HCT116 (cell line): ENCODE measurements at regions not wholly inside any gene's neighbourhood (a gene's known extent, or its start where the extent isn't known, plus 50 kb on each side); places are given as distances from the start of the nearest gene placed in this dataset.

ENCODE experiments used
- ATAC-seq: fragments of 200-7000 bp; cut with Tn5 transposase; 2 replicates; pipeline ENCODE4 v1.9.1; 2020; ENCODE audit warnings: mild to moderate bottlenecking, moderate library complexity
- BruUV-seq: library from RNA; stranded (reverse); fragments of 400-500 nt; replicated peaks from 2 replicates; lab custom pipeline; 2021; lab: Mats Ljungman, UMichigan
- CTCF ChIA-PET: fragments of 300-600 bp; sonication (Branson Sonifier 250); formaldehyde crosslinking; loops from one replicate; lab custom pipeline; 2021; ENCODE audit warnings: antibody characterized with exemption; lab: Charles Lee
- POLR2A ChIA-PET: fragments of 300-600, 350-600 bp; sonication (Branson Sonifier 250); formaldehyde crosslinking; loops from one replicate; lab custom pipeline; 2021; ENCODE audit warnings: antibody characterized with exemption; lab: Charles Lee
- RAD21 ChIA-PET, 2 experiments: fragments of 300-600 bp; sonication (Branson Sonifier 250); formaldehyde crosslinking; loops; one replicate each; lab custom pipeline; 2023; ENCODE audit warnings: low total read pairs in 2 of 2; ENCODE audit not compliant: uncharacterized antibody in 2 of 2, unreplicated experiment in 2 of 2, low non-redundant PET in 1 of 2; lab: Charles Lee
- DNase-seq: peaks from one replicate; pipeline ENCODE4 v3.0.0-alpha.2; 2010; ENCODE audit warnings: low read depth, low spot score
- H2AFZ ChIP-seq: fragments of 200-600 bp; shearing (Covaris generic), sonication (generic); 2 replicates; pipeline ENCODE4 v1.6.1; 2017; ENCODE audit warnings: low read depth, mixed run types, mixed read lengths, antibody characterized with exemption, low read length; ENCODE audit not compliant: poor library complexity, severe bottlenecking
- H3K27ac ChIP-seq: 2 replicates; pipeline ENCODE4 v1.5.1; 2012; ENCODE audit warnings: low read depth, low read length
- H3K27me3 ChIP-seq: fragments of 200-600 bp; sonication (generic); 2 replicates; pipeline ENCODE4 v1.6.1; 2016; ENCODE audit warnings: mixed run types, low read length, mixed read lengths; ENCODE audit not compliant: insufficient read depth
- H3K36me3 ChIP-seq, 2 experiments: fragments of 200-500 bp in 1 of 2; fragments of 200-600 bp in 1 of 2; sonication (Bioruptor generic) in 1 of 2; sonication (generic) in 1 of 2; 2 replicates each; pipeline versions ENCODE4 v1.5.1 to v1.6.1; 2014 to 2016; ENCODE audit warnings: low read length in 2 of 2, inconsistent platforms in 1 of 2, mixed read lengths in 1 of 2, mixed run types in 1 of 2; ENCODE audit not compliant: insufficient read depth in 2 of 2, control insufficient read depth in 1 of 2
- H3K4me1 ChIP-seq, 2 experiments: fragments of 200-600 bp in 1 of 2; sonication (generic) in 1 of 2; 2 replicates each; pipeline versions ENCODE4 v1.5.1 to v1.6.1; 2012 to 2017; ENCODE audit warnings: low read length in 2 of 2, inconsistent platforms in 1 of 2, mild to moderate bottlenecking in 1 of 2, mixed read lengths in 1 of 2, mixed run types in 1 of 2, moderate library complexity in 1 of 2; ENCODE audit not compliant: insufficient read depth in 2 of 2, control insufficient read depth in 1 of 2
- H3K4me2 ChIP-seq: fragments of 200-600 bp; sonication (generic); 2 replicates; pipeline ENCODE4 v1.6.1; 2017; ENCODE audit warnings: mixed run types, low read length, mixed read lengths
- H3K4me3 ChIP-seq, 2 experiments: fragments of 200-600 bp in 1 of 2; sonication (generic) in 1 of 2; replicated peaks in 1 of 2; 2 replicates each; pipeline ENCODE4 v1.5.1; 2011 to 2016; ENCODE audit warnings: low read length in 2 of 2, control low read depth in 1 of 2, low read depth in 1 of 2, mild to moderate bottlenecking in 1 of 2, mixed read lengths in 1 of 2, mixed run types in 1 of 2
- H3K79me2 ChIP-seq: fragments of 200-600 bp; sonication (generic); 2 replicates; pipeline ENCODE4 v1.6.1; 2017; ENCODE audit warnings: mild to moderate bottlenecking, mixed run types, low read length, moderate library complexity, mixed read lengths; ENCODE audit not compliant: insufficient read depth
- H3K9ac ChIP-seq: fragments of 200-600 bp; sonication (generic); 2 replicates; pipeline ENCODE4 v1.6.1; 2016; ENCODE audit warnings: low read length, mixed read lengths
- H3K9me2 ChIP-seq: fragments of 200-600 bp; sonication (generic), shearing (Covaris generic); 2 replicates; pipeline ENCODE4 v1.6.1; 2017; ENCODE audit warnings: mixed run types, mild to moderate bottlenecking, moderate library complexity; ENCODE audit not compliant: insufficient read depth
- H3K9me3 ChIP-seq, 2 experiments: fragments of 200-500 bp in 1 of 2; fragments of 200-600 bp in 1 of 2; sonication (Bioruptor generic) in 1 of 2; sonication (generic) in 1 of 2; 2 replicates each; pipeline ENCODE4 v1.6.1; 2014 to 2017; ENCODE audit warnings: low read length in 2 of 2, mixed read lengths in 2 of 2, inconsistent platforms in 1 of 2, low read depth in 1 of 2, mild to moderate bottlenecking in 1 of 2, mixed run types in 1 of 2, moderate library complexity in 1 of 2; ENCODE audit not compliant: control insufficient read depth in 1 of 2, insufficient read depth in 1 of 2
- H4K20me1 ChIP-seq: fragments of 200-600 bp; sonication (generic), shearing (Covaris generic); 2 replicates; pipeline ENCODE4 v1.6.1; 2017; ENCODE audit warnings: mixed run types, mild to moderate bottlenecking, moderate library complexity; ENCODE audit not compliant: insufficient read depth
- CEBPB ChIP-seq: IDR thresholded peaks from 2 replicates; pipeline ENCODE4 v1.6.1; 2012; ENCODE audit warnings: low read depth
- EGR1 ChIP-seq: IDR thresholded peaks from 2 replicates; pipeline ENCODE4 v1.6.1; 2012; ENCODE audit warnings: low read depth
- ELF1 ChIP-seq: IDR thresholded peaks from 2 replicates; pipeline ENCODE4 v1.6.1; 2012; ENCODE audit warnings: low read depth, borderline replicate concordance
- EZH2 ChIP-seq: fragments of 200-600 bp; sonication (generic); IDR thresholded peaks from 2 replicates; pipeline ENCODE4 v1.6.1; 2017; ENCODE audit warnings: antibody characterized with exemption, mixed run types
- EZH2phosphoT487 ChIP-seq: fragments of 200-600 bp; IDR thresholded peaks from 2 replicates; pipeline ENCODE4 v1.6.1; 2018; ENCODE audit warnings: antibody characterized with exemption, borderline replicate concordance
- FOSL1 ChIP-seq: IDR thresholded peaks from 2 replicates; pipeline ENCODE4 v1.6.1; 2012; ENCODE audit warnings: low read depth
- JUND ChIP-seq: IDR thresholded peaks from 2 replicates; pipeline ENCODE4 v1.6.1; 2012
- POLR2A ChIP-seq: IDR thresholded peaks from 2 replicates; pipeline ENCODE4 v1.7.0; 2011; ENCODE audit warnings: borderline replicate concordance; ENCODE audit not compliant: insufficient read depth, insufficient read length; ENCODE audit errors: extremely low read depth
- POLR2AphosphoS5 ChIP-seq: IDR thresholded peaks from 2 replicates; pipeline ENCODE4 v1.6.1; 2011; ENCODE audit warnings: mild to moderate bottlenecking, low read depth, low read length, moderate library complexity
- RAD21 ChIP-seq: IDR thresholded peaks from 2 replicates; pipeline ENCODE4 v1.6.1; 2012; ENCODE audit warnings: low read depth, mild to moderate bottlenecking
- SIN3A ChIP-seq: IDR thresholded peaks from 2 replicates; pipeline ENCODE4 v1.6.1; 2012; ENCODE audit warnings: low read depth
- SP1 ChIP-seq: IDR thresholded peaks from 2 replicates; pipeline ENCODE4 v1.6.1; 2012; ENCODE audit warnings: low read depth
- SRF ChIP-seq: IDR thresholded peaks from 2 replicates; pipeline ENCODE4 v1.6.1; 2012; ENCODE audit warnings: low read depth
- TCF7L2 ChIP-seq: IDR thresholded peaks from 2 replicates; pipeline ENCODE4 v1.7.0; 2011; ENCODE audit warnings: borderline replicate concordance, inconsistent platforms; ENCODE audit not compliant: insufficient read depth, insufficient read length; ENCODE audit errors: extremely low read depth
- ZFX ChIP-seq: fragments of 450-650 bp; IDR thresholded peaks from 2 replicates; pipeline ENCODE4 v1.6.1; 2017
- ZNF274 ChIP-seq: fragments of 200-500 bp; sonication (Bioruptor generic); IDR thresholded peaks from 2 replicates; pipeline ENCODE4 v1.6.1; 2014; ENCODE audit warnings: mild to moderate bottlenecking, low read depth, low read length, inconsistent platforms
- intact Hi-C: fragments of 100-400 bp; cut with micrococcal nuclease; formaldehyde crosslinking; loops from 2 replicates; pipeline ENCODE4 v1.10.0; 2022
- TF ChIP-seq, protein P1 (sequence below): IDR thresholded peaks from 2 replicates; pipeline ENCODE4 v1.6.1; 2012
- TF ChIP-seq, protein P2 (sequence below): IDR thresholded peaks from 2 replicates; pipeline ENCODE4 v1.6.1; 2011; ENCODE audit warnings: mild to moderate bottlenecking, low read length, moderate library complexity; ENCODE audit not compliant: insufficient replicate concordance; ENCODE audit errors: extremely low read depth
- TF ChIP-seq, protein P3 (sequence below), 3 experiments: fragments of 200-600 bp in 1 of 3; sonication (generic) in 1 of 3; IDR thresholded peaks in 2 of 3; conservative IDR thresholded peaks in 1 of 3; 2 replicates each; pipeline ENCODE4 v1.5.1; 2012 to 2017; ENCODE audit warnings: low read depth in 2 of 3, low read length in 2 of 3, antibody characterized with exemption in 1 of 3, borderline replicate concordance in 1 of 3, control low read depth in 1 of 3, mild to moderate bottlenecking in 1 of 3, mixed read lengths in 1 of 3, mixed run types in 1 of 3, moderate library complexity in 1 of 3; ENCODE audit not compliant: insufficient read depth in 1 of 3

DNA sequence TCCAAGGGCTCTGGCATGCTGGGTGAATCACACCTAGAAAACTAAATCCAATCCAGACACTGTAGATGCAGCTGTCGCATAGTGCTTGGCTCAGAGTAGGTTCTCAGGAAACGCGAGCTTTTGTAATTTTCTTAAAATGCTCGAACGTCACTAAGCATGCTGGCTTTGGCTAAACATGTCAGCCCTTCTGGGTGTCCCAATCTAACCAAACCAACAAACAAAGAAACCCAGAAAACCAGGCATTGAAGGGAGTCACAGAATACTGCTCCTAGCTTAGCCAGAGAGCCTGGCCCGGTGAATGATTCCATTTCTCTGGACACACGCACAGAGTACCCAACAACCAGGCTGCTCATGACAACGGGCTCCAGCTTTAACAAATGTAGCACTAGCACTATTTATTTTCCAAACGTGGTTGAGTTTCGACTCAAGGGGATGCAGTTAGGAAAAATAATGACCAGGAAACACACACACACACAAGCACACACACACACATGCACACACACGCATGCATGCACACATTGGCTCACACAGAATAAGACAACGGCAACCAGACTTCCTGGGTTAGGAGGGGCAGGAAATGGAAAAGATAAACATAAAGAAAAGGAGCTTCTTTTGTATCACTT is 492.6 kb downstream of the MIAT start:
- POLR2A ChIA-PET: no interaction called here
- no TSS peak for BruUV-seq

More for the DNA sequence above, 492.6 kb downstream of the MIAT start:
- TF ChIP-seq POLR2AphosphoS5 (no peak), EGR1 (no peak), SIN3A (no peak), CEBPB (no peak), SP1 (no peak), ZFX (no peak), ZNF274 (no peak), RAD21 (no peak), EZH2phosphoT487 (no peak), SRF (no peak), EZH2 (no peak), FOSL1 (no peak), ELF1 (no peak), POLR2A (no peak), TCF7L2 (no peak), JUND (no peak)
- TF ChIP-seq, protein P1, sequence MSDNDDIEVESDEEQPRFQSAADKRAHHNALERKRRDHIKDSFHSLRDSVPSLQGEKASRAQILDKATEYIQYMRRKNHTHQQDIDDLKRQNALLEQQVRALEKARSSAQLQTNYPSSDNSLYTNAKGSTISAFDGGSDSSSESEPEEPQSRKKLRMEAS: no peak
- TF ChIP-seq, protein P2, sequence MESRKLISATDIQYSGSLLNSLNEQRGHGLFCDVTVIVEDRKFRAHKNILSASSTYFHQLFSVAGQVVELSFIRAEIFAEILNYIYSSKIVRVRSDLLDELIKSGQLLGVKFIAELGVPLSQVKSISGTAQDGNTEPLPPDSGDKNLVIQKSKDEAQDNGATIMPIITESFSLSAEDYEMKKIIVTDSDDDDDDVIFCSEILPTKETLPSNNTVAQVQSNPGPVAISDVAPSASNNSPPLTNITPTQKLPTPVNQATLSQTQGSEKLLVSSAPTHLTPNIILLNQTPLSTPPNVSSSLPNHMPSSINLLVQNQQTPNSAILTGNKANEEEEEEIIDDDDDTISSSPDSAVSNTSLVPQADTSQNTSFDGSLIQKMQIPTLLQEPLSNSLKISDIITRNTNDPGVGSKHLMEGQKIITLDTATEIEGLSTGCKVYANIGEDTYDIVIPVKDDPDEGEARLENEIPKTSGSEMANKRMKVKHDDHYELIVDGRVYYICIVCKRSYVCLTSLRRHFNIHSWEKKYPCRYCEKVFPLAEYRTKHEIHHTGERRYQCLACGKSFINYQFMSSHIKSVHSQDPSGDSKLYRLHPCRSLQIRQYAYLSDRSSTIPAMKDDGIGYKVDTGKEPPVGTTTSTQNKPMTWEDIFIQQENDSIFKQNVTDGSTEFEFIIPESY: no peak
- TF ChIP-seq, protein P3, sequence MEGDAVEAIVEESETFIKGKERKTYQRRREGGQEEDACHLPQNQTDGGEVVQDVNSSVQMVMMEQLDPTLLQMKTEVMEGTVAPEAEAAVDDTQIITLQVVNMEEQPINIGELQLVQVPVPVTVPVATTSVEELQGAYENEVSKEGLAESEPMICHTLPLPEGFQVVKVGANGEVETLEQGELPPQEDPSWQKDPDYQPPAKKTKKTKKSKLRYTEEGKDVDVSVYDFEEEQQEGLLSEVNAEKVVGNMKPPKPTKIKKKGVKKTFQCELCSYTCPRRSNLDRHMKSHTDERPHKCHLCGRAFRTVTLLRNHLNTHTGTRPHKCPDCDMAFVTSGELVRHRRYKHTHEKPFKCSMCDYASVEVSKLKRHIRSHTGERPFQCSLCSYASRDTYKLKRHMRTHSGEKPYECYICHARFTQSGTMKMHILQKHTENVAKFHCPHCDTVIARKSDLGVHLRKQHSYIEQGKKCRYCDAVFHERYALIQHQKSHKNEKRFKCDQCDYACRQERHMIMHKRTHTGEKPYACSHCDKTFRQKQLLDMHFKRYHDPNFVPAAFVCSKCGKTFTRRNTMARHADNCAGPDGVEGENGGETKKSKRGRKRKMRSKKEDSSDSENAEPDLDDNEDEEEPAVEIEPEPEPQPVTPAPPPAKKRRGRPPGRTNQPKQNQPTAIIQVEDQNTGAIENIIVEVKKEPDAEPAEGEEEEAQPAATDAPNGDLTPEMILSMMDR (IDR thresholded peaks at IDR 0.05 in 2 of 3, conservative IDR thresholded peaks at IDR 0.05 in 1 of 3; ENCODE audit: borderline replicate concordance in 1 of 3, insufficient read depth in 1 of 3, low read depth in 2 of 3, low read length in 2 of 3): no peak
- TF ChIP-seq, all 23 proteins: peak for 0
- ChIA-PET RAD21 (no interaction called here), CTCF (no interaction called here)
- no peak for DNase-seq
- peaks cover 3% of the 10 kb centered on the region; the same call in 1 of the 2 replicates for H3K27me3 ChIP-seq
- no peak overlapping the region for H2AFZ ChIP-seq
- H3K36me3 ChIP-seq: no peaks in the 10 kb centered on the region
- no peaks in the 10 kb centered on the region for H4K20me1 ChIP-seq
- no peaks in the 10 kb centered on the region for H3K9me3 ChIP-seq
- H3K9ac ChIP-seq: no peak overlapping the region
- no peak overlapping the region for H3K4me2 ChIP-seq
- no peaks in the 10 kb centered on the region for H3K4me1 ChIP-seq
- ATAC-seq: no peak
- no peaks in the 10 kb centered on the region for H3K79me2 ChIP-seq
- intact Hi-C loops: no loop called here
- H3K9me2 ChIP-seq: no peaks in the 10 kb centered on the region
- H3K27ac ChIP-seq: no peak overlapping the region
- no peak overlapping the region for H3K4me3 ChIP-seq
